UCSD-AML1 (cell line): ENCODE measurements at regions not wholly inside any gene's neighbourhood (a gene's known extent, or its start where the extent isn't known, plus 50 kb on each side); places are given as distances from the start of the nearest gene placed in this dataset.
"Not testable (repeated sequence)": the region's sequence is repeated elsewhere in the genome, so short reads cannot be mapped to it uniquely, and the experiment has no call there.

Experiments used
- DNase-seq: peaks from one replicate; lab custom pipeline; 2025; ENCODE audit not compliant: unreplicated experiment; lab: John Stamatoyannopoulos, UW

GRCh38 chr5:125073090-125073489 lies 326.7 kb upstream of the ZNF608 start:
- no peak for DNase-seq

DNA sequence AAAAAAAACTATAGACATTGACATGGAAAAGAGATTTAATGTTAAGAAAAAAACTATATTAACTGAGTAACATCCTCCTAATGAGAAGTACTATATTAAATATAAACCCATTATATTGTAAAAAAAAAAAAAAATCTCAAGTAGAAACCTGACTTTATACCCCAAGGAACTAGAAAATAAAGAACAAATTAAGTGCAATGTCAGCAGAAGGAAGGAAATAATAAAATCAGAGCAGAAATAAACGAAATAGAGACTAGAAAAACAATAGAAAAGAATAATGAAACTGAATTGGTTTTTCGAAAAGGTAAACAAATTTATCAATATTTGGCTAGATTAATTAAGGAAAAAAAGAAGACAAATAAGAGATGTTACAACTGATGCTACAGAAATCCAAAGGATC lies 329.1 kb upstream of the ZNF608 start:
- DNase-seq: no peak

DNA sequence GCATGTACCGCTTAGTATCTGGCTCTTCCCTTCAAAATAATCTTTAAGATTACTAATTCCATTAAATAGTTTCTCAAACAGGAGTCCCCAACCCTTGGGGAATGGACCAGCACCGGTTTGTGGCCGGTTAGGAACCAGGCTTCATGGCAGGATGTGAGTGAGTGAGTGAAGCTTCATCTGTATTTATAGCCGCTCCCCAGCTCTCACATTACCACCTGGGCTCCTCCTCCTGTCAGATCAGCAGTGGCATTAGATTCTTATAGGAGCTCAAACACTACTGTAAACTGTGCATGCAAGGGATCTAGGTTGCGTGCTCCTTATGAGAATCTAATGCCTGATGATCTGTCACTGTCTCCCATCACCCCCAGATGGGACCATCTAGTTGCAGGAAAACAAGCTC lies 332.6 kb upstream of the ZNF608 start:
- DNase-seq: not testable (repeated sequence)

DNA sequence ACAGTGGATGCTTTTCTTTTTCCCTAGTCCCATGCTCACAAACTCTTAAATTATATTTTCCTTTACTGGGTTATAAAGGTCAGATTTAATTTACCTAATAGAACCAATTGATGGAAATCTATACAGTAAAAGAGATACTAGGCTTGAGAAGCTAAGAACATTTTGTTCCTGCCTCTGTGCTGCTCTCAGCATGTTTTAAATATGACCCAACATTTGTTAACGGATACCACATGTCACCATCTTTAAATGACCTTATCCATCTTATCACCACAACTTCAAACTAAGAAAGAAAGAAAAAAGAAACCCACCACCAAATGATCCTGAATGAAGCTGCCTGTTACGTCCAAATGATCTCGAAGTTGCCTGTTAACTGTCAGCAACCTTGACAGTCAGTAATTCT lies 334.7 kb upstream of the ZNF608 start:
- DNase-seq: no peak

GRCh38 chr5:125083981-125084380 lies 337.5 kb upstream of the ZNF608 start:
- no peak for DNase-seq

DNA sequence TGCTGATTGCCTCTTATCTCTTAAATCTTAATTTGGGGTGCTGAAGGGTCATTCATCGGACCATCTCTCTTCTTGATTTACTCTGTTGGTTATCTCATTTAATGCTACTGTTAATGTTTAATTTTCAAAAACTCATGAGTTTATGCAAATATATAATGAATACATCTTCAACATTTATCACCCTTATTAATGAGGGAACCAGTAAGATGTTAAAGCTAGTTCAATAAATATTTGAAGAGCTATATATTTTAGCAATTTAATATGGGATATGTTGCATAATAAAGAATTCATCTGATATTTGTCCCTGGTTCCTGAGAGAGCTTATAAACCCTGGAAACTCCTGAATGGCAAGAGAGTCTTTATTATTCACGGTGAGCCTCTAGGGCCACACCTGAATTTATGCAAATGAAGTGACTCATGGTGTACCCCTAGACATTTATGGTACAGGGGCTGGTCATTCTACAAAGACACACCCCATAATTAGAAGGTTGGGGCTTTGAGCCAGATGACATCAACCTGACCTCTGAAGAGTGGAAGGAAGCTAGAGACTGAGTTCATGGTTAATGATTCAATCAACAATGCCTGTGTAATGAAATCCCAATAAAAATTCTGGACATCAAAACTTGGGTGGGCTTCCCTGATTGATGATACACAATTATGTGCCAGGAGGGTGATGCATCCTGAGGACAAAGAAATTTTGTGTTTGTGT lies 339.5 kb upstream of the ZNF608 start:
- DNase-seq: no peak

GRCh38 chr5:125088522-125089105 lies 342.2 kb upstream of the ZNF608 start:
- no peak for DNase-seq

- not testable (repeated sequence) for DNase-seq
These were observed 345.7 kb upstream of the ZNF608 start for GRCh38 chr5:125092138-125092537.

GRCh38 chr5:125093776-125094175 lies 347.3 kb upstream of the ZNF608 start:
- no peak for DNase-seq

- no peak for DNase-seq
These were observed 353.9 kb upstream of the ZNF608 start for GRCh38 chr5:125100342-125100741.

GRCh38 chr5:125100951-125101350 lies 354.5 kb upstream of the ZNF608 start:
- DNase-seq: no peak

- no peak for DNase-seq
These were observed 357.0 kb upstream of the ZNF608 start for GRCh38 chr5:125103459-125103858.

GRCh38 chr5:125106271-125106670 lies 359.8 kb upstream of the ZNF608 start:
- no peak for DNase-seq

GRCh38 chr5:125106881-125107280 lies 360.4 kb upstream of the ZNF608 start:
- DNase-seq: no peak

- no peak for DNase-seq
These were observed 362.9 kb upstream of the ZNF608 start for GRCh38 chr5:125109293-125109692.

GRCh38 chr5:125109816-125110215 lies 363.4 kb upstream of the ZNF608 start:
- DNase-seq: no peak

DNA sequence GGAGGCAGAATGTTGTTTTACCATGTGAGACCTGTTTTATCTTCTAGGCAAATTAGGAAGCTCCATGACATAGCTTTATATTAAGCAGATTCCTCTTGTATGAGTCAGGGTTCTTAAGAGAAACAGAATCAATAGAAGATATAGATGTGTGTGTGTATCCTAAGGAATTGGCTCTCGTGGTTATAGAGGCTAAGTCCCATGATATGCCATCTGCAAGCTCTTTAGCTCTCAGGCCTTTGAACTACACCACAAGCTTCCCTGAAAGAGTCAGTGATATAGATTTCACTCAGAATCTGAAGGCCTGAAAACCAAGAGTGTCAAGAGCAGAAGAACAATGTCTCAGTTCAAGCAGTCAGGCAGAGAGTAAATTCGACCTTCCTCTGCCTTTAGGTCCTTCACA lies 365.8 kb upstream of the ZNF608 start:
- no peak for DNase-seq

GRCh38 chr5:125113328-125113727 lies 366.9 kb upstream of the ZNF608 start:
- DNase-seq: no peak

DNA sequence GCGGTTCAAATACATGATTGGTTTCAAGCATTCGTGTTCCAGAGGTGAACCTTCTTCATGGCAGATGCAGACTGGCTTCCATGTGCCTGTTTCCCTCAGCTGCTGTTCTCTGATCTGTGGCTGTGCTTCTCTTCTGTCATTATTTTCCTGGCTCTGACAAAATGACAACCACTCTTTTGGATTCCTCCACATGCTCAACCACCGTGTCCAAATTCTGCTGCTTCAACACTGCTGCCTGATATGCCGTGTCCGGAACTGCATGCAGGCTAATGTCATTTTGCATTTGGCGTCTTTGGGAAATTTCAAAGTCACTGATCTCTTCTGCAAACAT lies 368.7 kb upstream of the ZNF608 start:
- DNase-seq: no peak

DNA sequence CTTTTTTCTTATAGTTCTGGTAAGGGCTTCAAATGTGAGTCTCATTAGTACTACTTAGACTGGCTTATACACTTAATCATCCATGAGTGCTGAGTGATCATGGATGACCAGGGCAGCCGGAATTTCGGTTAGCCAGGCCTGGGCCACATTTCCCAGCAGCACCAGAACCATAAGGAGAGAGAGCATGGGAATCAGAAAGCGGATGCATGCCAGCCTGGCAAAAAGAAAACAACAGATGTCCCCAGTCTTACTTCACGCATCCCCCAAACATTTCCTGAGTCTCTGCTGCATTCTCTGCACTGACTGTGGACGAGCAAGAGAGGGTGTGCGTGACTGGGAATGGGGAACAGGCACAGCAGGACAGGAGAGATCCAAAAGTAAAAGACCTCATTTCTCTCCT lies 371.1 kb upstream of the ZNF608 start:
- DNase-seq: no peak

DNA sequence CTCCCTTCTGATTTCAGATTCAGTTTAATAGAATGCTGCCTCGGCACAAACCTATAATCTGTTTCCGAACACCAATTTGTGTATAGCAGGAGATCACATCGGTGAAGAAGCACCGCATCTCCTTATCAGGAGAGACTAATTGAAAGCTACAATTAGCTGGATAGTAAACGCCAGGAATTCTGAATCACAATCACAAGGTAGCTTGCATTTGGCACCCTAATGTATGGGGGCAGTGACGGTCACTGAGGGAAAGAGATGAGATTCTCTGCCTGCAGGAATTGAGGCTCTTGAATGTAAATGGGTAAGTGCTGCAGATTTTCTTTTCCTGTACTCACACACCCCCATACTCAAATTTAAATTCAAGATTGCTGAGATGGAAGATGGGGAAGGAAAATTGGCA lies 373.6 kb upstream of the ZNF608 start:
- no peak for DNase-seq

- DNase-seq: no peak
These were observed 378.8 kb upstream of the ZNF608 start for GRCh38 chr5:125125031-125125823.
